NOMO-1 treated with DMSO at 0.1 percent for 48 hours (cell line): ENCODE measurements at regions not wholly inside any gene's neighbourhood (a gene's known extent, or its start where the extent isn't known, plus 50 kb on each side); places are given as distances from the start of the nearest gene placed in this dataset.

Experiments
- DNase-seq: peaks from one replicate; lab custom pipeline; 2025; ENCODE audit not compliant: unreplicated experiment; lab: John Stamatoyannopoulos, UW

GRCh38 chr12:84689638-84690037 lies 223.0 kb downstream of the SLC6A15 start:
- no peak for DNase-seq

- no peak for DNase-seq
These were observed 227.2 kb downstream of the SLC6A15 start for GRCh38 chr12:84685379-84685778.

GRCh38 chr12:84676787-84677186 lies 235.8 kb downstream of the SLC6A15 start:
- DNase-seq: no peak

GRCh38 chr12:84661786-84662185 lies 250.8 kb downstream of the SLC6A15 start:
- no peak for DNase-seq

DNA sequence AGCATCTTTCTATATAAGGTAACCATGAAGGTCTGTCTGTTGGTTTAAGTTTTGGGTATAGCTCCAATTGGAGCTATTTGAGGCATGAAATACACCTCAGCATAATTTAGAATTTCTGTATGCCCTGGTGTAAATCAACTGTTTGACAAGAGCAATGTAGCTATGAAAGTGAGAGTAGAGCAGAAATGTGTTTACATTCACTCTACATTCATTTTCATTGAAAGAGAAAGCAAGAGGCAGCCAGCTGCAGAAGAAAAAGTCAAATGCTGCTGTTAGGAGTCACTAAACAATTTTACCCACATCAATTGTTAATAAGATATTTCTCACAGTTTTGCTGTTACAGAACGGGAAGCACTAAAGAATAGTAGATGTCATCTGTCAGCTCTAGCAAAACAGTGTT lies 252.5 kb downstream of the SLC6A15 start:
- no peak for DNase-seq

DNA sequence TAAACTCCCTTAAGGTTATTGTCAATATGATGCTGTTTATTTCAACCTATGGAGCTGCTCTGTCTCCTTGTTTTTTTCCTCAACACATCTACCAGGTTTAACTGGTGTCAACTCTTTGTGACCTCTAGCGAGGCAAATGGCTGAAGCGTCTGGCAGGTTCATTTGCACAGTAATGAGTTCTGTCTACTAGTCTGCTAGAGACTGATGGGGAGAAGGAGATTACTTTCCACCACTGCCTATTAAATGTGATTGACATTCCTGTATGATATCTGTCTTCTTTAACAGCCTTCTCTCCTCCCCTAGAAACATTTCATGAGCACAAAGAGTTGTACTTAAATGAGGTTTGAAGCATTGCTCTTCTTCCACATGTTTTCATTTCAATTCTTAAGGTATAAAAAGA lies 253.7 kb downstream of the SLC6A15 start:
- no peak for DNase-seq

DNA sequence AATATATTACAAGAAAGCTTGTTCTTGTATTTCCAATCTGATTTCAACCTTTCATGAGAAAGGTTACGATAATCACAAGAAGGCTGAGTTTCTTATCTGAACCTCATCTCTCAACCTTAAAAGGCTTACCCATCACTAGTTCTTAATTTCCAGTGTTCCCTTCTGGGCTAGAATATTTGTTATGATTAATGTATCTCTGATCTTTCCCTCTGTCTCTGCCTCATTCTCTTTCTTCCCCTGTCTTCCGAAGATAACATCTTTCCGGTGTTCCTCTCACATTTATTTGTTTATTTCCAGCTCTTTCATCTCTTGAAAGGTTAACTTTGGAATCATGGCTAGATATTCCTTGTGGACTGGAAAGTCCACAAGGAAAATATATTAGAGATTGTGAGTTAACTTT lies 255.9 kb downstream of the SLC6A15 start:
- DNase-seq: no peak

DNA sequence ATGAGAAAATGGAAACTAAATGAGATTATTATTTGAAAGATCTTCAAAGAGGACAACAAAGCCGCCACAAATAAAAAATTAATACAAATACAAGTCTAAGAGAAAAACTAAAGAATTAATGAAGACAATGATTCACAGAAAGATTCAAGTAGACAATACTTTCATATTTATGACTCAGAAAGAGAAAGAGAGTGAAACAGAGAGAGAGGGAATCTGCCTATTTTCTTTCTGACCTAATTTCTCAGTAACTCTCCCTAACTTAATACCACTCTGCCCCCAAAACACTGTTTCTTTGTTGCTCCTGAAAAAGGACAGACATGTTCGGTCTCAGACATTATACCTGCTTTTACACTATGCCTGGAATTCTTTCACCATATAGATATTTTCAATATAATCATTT lies 259.1 kb downstream of the SLC6A15 start:
- DNase-seq: no peak

DNA sequence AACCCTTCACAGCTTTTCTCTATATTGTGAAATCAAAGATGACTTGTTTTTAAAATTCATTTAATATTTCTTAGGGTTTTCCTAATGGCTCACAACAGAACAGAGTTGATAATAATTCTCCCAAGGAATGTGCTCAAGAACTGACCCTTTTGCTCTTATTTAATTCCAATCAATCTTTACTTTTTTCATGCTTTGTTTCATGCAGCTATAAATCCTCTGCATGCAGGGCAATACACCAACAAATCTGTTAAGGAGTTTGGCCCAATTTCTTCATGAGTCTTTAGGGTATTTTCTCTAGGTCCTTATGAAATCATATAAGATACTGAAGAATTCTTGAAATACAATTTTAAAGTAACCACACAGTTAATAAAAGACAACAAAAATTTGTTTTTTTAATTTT lies 264.2 kb downstream of the SLC6A15 start:
- no peak for DNase-seq

GRCh38 chr12:84644908-84645307 lies 267.7 kb downstream of the SLC6A15 start:
- no peak for DNase-seq

- no peak for DNase-seq
These were observed 268.6 kb downstream of the SLC6A15 start for GRCh38 chr12:84643993-84644392.

DNA sequence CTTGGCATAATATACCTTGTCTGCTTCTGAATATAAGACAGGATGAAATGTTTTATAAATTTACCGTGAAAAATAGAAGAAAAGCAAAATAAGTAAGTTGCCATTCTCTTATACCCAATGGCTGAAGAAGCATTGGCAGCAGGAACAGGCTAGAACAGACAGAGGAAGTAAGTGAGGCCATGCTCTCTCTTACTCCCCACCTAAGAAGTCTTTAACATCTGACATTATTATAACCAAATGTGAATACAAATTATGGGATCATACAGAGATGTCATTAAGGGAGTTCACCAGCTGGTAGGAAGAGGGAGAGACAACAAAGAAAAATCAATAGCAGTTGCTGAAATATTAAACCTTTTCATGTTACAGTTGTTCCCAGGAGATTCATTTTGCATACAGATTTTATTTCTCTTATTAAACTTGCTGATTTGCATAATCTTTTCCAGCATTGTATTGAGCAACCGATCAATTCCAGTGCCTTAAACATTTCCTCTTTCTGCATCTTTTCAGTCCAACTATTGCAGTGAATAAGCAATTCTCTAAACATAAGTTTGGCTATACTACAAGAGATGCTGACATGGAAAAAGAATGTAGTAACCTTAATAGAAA lies 270.6 kb downstream of the SLC6A15 start:
- no peak for DNase-seq

- DNase-seq: no peak
These were observed 273.7 kb downstream of the SLC6A15 start for GRCh38 chr12:84638811-84639368.

GRCh38 chr12:84637926-84638325 lies 274.7 kb downstream of the SLC6A15 start:
- no peak for DNase-seq

DNA sequence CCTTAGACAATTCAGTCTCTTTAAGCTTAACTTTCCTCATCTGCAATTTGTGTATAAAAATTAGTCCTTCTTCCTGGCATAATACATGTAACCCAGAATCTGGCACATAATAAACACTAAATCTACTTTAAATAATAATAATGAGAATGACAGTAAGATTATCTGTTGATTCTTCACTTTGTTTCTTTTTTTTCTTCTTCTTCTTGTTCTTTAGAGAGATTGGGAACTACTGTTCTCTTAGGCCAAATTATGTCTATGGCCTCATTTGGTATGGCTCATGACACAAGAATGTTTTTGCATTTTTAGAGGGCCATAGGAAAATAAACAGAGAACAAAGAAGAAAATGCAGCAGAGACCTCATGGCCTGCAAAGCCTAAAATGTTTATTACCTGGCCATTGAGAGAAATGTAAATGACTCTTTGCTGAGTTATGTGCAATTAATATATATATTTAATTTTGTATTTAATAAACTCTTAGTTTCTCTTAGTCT lies 275.8 kb downstream of the SLC6A15 start:
- no peak for DNase-seq

- no peak for DNase-seq
These were observed 278.1 kb downstream of the SLC6A15 start for GRCh38 chr12:84634526-84634925.

DNA sequence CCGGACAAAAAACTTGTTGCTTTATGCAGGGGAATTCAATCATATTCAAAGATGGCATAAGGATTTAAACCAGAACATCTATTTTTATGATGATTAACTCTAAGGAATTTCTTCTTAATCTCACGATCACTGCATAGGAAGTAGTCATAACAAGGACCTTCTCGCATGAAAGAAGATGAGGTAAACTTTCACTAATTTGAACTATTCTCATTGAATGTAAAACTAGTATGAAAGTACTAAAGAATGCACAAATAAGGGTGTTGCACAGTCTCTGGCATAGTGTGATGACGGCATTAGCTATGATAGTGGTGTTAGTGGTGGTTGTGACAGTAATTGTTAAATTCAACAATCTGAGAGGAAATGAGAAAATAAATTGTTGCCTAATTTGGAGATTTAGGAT lies 280.0 kb downstream of the SLC6A15 start:
- no peak for DNase-seq

GRCh38 chr12:84631020-84631419 lies 281.6 kb downstream of the SLC6A15 start:
- no peak for DNase-seq

- no peak for DNase-seq
These were observed 285.0 kb downstream of the SLC6A15 start for GRCh38 chr12:84627593-84627992.

DNA sequence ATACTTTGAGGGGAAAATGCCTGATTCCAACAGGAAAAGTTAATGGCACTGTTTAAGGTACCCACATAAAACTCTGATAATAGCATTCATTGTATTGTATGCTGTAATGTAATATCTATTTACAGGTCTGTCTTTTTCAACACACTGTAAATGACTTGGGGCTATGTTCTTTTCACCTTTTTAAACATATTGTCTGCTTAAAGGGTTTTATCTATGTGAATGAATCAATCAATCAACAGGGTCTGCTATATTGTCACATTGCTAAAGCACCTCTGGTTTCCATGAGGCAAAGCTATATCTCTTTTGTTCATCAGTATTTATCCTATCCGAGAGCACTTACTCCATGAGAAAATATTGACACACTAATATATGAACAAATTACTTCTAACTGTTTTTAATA lies 288.0 kb downstream of the SLC6A15 start:
- no peak for DNase-seq

DNA sequence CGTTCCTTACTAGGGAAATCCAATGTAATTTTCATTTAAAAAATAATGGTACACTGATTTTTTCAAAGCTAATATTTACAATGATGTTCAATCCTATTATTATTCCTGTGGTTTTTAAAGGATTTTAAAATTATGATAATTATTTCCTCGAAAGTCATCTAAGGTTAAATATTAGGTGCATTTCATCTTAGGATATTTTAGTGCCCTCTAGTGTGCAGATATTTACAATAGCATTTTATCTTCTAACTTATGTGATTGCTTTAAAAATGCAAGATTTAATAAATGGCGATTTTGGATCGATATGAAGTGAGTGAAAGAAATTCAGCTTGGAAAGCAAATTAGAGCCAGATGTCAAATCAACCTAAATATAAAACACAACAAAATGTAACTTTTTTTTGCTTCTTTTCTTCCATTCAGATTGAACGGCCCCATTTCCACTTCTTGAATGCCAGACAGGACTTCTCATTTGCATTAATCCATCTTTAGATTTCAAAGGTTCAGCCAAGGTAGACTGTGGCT lies 293.5 kb downstream of the SLC6A15 start:
- no peak for DNase-seq

DNA sequence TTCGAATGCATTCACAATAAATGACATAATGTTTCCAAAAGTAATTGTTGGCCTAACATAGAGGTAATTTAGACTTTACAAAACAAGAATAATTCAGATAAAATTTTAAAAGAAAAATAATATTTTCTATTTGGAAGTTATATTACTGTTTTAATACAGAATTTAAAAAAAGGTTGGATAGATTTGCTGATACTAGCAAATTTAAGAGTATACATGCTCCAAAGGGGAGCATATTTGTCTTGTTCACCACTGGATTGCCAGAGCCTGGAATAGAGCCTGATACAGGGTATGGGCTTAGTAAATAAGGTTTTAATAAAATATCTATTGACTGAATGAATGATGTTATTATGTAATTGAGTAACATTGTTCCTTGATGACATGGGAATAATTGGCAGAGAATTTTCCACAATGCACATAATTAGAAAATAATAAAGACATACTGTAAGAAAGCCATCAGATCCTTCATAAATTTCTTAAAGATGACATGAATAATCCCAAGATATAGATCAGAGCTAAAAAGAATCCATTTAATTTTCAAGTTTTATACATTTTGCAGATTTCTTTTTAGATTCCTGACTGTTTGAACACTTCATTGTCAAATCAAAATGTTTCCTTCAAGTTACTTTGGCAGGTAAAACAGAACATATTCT lies 305.3 kb downstream of the SLC6A15 start:
- no peak for DNase-seq
